Upper lobe of left lung (tissue), 4 donors: ENCODE measurements at regions not wholly inside any gene's neighbourhood (a gene's known extent, or its start where the extent isn't known, plus 50 kb on each side); places are given as distances from the start of the nearest gene placed in this dataset.

Source experiments
- EP300 ChIP-seq, 4 donors: sonication (generic); formaldehyde crosslinking; IDR thresholded peaks; one replicate each; pipeline ENCODE4 v1.5.1; 2017; ENCODE audit warnings: antibody characterized with exemption in 4 of 4, control low read depth in 2 of 4
- POLR2A ChIP-seq, 4 donors: fragments of 450-650 bp; IDR thresholded peaks; one replicate each; pipeline ENCODE4 v1.5.1; 2016 to 2017; ENCODE audit warnings: antibody characterized with exemption in 4 of 4, mild to moderate bottlenecking in 2 of 4
- TF ChIP-seq, protein P1 (sequence below), 6 experiments: fragments of 450-650 bp in 4 of 6; fragments of 200-600 bp in 2 of 6; sonication (generic) in 2 of 6; IDR thresholded peaks; one replicate each; pipeline ENCODE4 v1.5.1; 2016 to 2019; ENCODE audit warnings: antibody characterized with exemption in 6 of 6

DNA sequence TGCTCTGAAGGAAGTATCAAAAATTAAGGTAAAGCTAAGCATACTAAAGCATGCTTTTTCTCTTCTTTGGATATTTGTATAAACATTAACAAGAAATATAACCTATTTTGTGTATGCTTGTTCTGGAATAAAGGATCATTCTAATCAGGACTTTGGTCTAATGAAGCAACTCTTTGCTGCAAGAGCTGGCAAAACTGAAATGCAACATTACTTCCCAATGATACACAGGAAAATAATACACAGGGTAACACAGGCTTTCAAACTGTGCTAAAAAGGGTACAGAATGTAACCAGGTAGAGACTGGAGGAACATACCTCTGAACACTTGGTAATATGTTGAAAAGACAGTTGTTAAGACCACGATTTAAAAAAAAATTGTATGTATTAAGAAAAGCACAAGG, 222.5 kb upstream of the DIO2 start:
- TF ChIP-seq, protein P1, sequence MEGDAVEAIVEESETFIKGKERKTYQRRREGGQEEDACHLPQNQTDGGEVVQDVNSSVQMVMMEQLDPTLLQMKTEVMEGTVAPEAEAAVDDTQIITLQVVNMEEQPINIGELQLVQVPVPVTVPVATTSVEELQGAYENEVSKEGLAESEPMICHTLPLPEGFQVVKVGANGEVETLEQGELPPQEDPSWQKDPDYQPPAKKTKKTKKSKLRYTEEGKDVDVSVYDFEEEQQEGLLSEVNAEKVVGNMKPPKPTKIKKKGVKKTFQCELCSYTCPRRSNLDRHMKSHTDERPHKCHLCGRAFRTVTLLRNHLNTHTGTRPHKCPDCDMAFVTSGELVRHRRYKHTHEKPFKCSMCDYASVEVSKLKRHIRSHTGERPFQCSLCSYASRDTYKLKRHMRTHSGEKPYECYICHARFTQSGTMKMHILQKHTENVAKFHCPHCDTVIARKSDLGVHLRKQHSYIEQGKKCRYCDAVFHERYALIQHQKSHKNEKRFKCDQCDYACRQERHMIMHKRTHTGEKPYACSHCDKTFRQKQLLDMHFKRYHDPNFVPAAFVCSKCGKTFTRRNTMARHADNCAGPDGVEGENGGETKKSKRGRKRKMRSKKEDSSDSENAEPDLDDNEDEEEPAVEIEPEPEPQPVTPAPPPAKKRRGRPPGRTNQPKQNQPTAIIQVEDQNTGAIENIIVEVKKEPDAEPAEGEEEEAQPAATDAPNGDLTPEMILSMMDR (IDR thresholded peaks at IDR 0.05), result no peak
- TF ChIP-seq POLR2A (IDR thresholded peaks at IDR 0.05) (no peak), EP300 (IDR thresholded peaks at IDR 0.05) (no peak)
